Fibroblast of villous mesenchyme (primary cell): ENCODE measurements at regions not wholly inside any gene's neighbourhood (a gene's known extent, or its start where the extent isn't known, plus 50 kb on each side); places are given as distances from the start of the nearest gene placed in this dataset.
"Not testable (repeated sequence)": the region's sequence is repeated elsewhere in the genome, so short reads cannot be mapped to it uniquely, and the experiment has no call there.

ENCODE experiments used
- DNase-seq: peaks from one replicate; pipeline ENCODE4 v3.0.0-alpha.2; 2010; ENCODE audit warnings: low read depth
- H3K4me3 ChIP-seq: 2 replicates; pipeline ENCODE4 v1.5.1; 2011; ENCODE audit warnings: low read depth, mild to moderate bottlenecking, low read length
- CTCF ChIP-seq: IDR thresholded peaks from 2 replicates; pipeline ENCODE4 v1.5.1; 2012; ENCODE audit warnings: low read depth, mild to moderate bottlenecking, low read length; ENCODE audit not compliant: insufficient read depth

GRCh38 chr6:28632326-28632851 lies 106.7 kb downstream of the GPX5 start:
- H3K4me3 ChIP-seq, result no peak overlapping the region
- no peak for TF ChIP-seq CTCF
- no peak for DNase-seq

GRCh38 chr6:28633445-28634215 lies 107.9 kb downstream of the GPX5 start:
- DNase-seq, result no peak
- TF ChIP-seq CTCF, result no peak

GRCh38 chr6:28634411-28634760 lies 108.7 kb downstream of the GPX5 start:
- H3K4me3 ChIP-seq, result peak overlapping the region; percentile 40
- no peak for DNase-seq
- TF ChIP-seq CTCF, result no peak

More at GRCh38 chr6:28633445-28634215, 107.9 kb downstream of the GPX5 start:
- H3K4me3 ChIP-seq, result no peak overlapping the region

GRCh38 chr6:28634761-28635546 lies 109.3 kb downstream of the GPX5 start:
- H3K4me3 ChIP-seq, result peak overlapping the region; percentile 40
- no peak for TF ChIP-seq CTCF
- no peak for DNase-seq

- TF ChIP-seq CTCF, result no peak
- H3K4me3 ChIP-seq, result peak overlapping the region; percentile 40
- DNase-seq, result no peak
Measured at GRCh38 chr6:28635547-28636158, 110.0 kb downstream of the GPX5 start.

GRCh38 chr6:28638787-28639430 lies 113.2 kb downstream of the GPX5 start:
- DNase-seq, result no peak
- TF ChIP-seq CTCF, result no peak
- H3K4me3 ChIP-seq, result no peak overlapping the region

GRCh38 chr6:28639445-28640290 lies 114.0 kb downstream of the GPX5 start:
- not testable (repeated sequence) for DNase-seq, H3K4me3 ChIP-seq
